ENCODE measurements at regions not wholly inside any gene's neighbourhood (a gene's known extent, or its start where the extent isn't known, plus 50 kb on each side); places are given as distances from the start of the nearest gene placed in this dataset.

GRCh38 chr14:42629553-42629952 lies 1022.9 kb downstream of the LRFN5 start:
- Histone ChIP-seq H3K4me3 (ENCODE audit: extremely low read depth, insufficient read depth, low read length, poor library complexity, severe bottlenecking) (no peak overlapping the region), H3K4me1 (ENCODE audit: control insufficient read depth, insufficient read depth, low read length, poor library complexity, severe bottlenecking) (no peaks in the 10 kb centered on the region), H3K27ac (ENCODE audit: low read depth, low read length, severe bottlenecking) (no peak overlapping the region), H3K9me3 (ENCODE audit: control insufficient read depth, low read length) (no peaks in the 10 kb centered on the region), H3K36me3 (ENCODE audit: control insufficient read depth, insufficient read depth, low read length) (no peaks in the 10 kb centered on the region)
- WGBS, 2 experiments (ENCODE audit: insufficient coverage in 2 of 2): 50% methylated on average over 1 of the region's 1 CpG; no CpG with 5 or more reads in 1 of the 2 experiments

- Histone ChIP-seq H3K9me3 (ENCODE audit: control insufficient read depth, low read length) (no peaks in the 10 kb centered on the region), H3K4me3 (ENCODE audit: extremely low read depth, insufficient read depth, low read length, poor library complexity, severe bottlenecking) (no peak overlapping the region), H3K36me3 (ENCODE audit: control insufficient read depth, insufficient read depth, low read length) (no peaks in the 10 kb centered on the region), H3K4me1 (ENCODE audit: control insufficient read depth, insufficient read depth, low read length, poor library complexity, severe bottlenecking) (no peaks in the 10 kb centered on the region), H3K27ac (ENCODE audit: low read depth, low read length, severe bottlenecking) (no peak overlapping the region)
- no CpG with 5 or more reads among the region's 1 CpG for WGBS, 2 experiments (ENCODE audit: insufficient coverage in 2 of 2)
Observed at GRCh38 chr14:42628602-42629001, 1021.9 kb downstream of the LRFN5 start.

- Histone ChIP-seq H3K4me1 (ENCODE audit: control insufficient read depth, insufficient read depth, low read length, poor library complexity, severe bottlenecking) (no peaks in the 10 kb centered on the region), H3K36me3 (ENCODE audit: control insufficient read depth, insufficient read depth, low read length) (no peaks in the 10 kb centered on the region), H3K4me3 (ENCODE audit: extremely low read depth, insufficient read depth, low read length, poor library complexity, severe bottlenecking) (no peak overlapping the region), H3K9me3 (ENCODE audit: control insufficient read depth, low read length) (no peaks in the 10 kb centered on the region), H3K27ac (ENCODE audit: low read depth, low read length, severe bottlenecking) (no peak overlapping the region)
Observed at GRCh38 chr14:42626986-42627385, 1020.3 kb downstream of the LRFN5 start.

GRCh38 chr14:42624980-42625761 lies 1018.5 kb downstream of the LRFN5 start:
- H3K27ac ChIP-seq (ENCODE audit: low read depth, low read length, severe bottlenecking): no peak overlapping the region
- no peak overlapping the region for H3K4me3 ChIP-seq (ENCODE audit: extremely low read depth, insufficient read depth, low read length, poor library complexity, severe bottlenecking)
- H3K36me3 ChIP-seq (ENCODE audit: control insufficient read depth, insufficient read depth, low read length): no peaks in the 10 kb centered on the region
- H3K9me3 ChIP-seq (ENCODE audit: control insufficient read depth, low read length): no peaks in the 10 kb centered on the region
- H3K4me1 ChIP-seq (ENCODE audit: control insufficient read depth, insufficient read depth, low read length, poor library complexity, severe bottlenecking): no peaks in the 10 kb centered on the region
- 67 to 80% methylated on average over 1 of the region's 1 CpG for WGBS, 2 experiments (ENCODE audit: insufficient coverage in 2 of 2)

- WGBS, 2 experiments (ENCODE audit: insufficient coverage in 2 of 2): no CpG with 5 or more reads among the region's 1 CpG
- no peaks in the 10 kb centered on the region for H3K9me3 ChIP-seq (ENCODE audit: control insufficient read depth, low read length)
- no peaks in the 10 kb centered on the region for H3K4me1 ChIP-seq (ENCODE audit: control insufficient read depth, insufficient read depth, low read length, poor library complexity, severe bottlenecking)
- no peaks in the 10 kb centered on the region for H3K36me3 ChIP-seq (ENCODE audit: control insufficient read depth, insufficient read depth, low read length)
- no peak overlapping the region for H3K27ac ChIP-seq (ENCODE audit: low read depth, low read length, severe bottlenecking)
- H3K4me3 ChIP-seq (ENCODE audit: extremely low read depth, insufficient read depth, low read length, poor library complexity, severe bottlenecking): no peak overlapping the region
Observed at GRCh38 chr14:42617005-42617404, 1010.3 kb downstream of the LRFN5 start.

GRCh38 chr14:42606839-42607238 lies 1000.2 kb downstream of the LRFN5 start:
- no CpG with 5 or more reads among the region's 3 CpGs for WGBS, 2 experiments (ENCODE audit: insufficient coverage in 2 of 2)
- no peaks in the 10 kb centered on the region for H3K9me3 ChIP-seq (ENCODE audit: control insufficient read depth, low read length)
- H3K27ac ChIP-seq (ENCODE audit: low read depth, low read length, severe bottlenecking): no peak overlapping the region
- no peaks in the 10 kb centered on the region for H3K36me3 ChIP-seq (ENCODE audit: control insufficient read depth, insufficient read depth, low read length)
- H3K4me1 ChIP-seq (ENCODE audit: control insufficient read depth, insufficient read depth, low read length, poor library complexity, severe bottlenecking): no peaks in the 10 kb centered on the region
- no peak overlapping the region for H3K4me3 ChIP-seq (ENCODE audit: extremely low read depth, insufficient read depth, low read length, poor library complexity, severe bottlenecking)

- no peak overlapping the region for H3K4me3 ChIP-seq (ENCODE audit: extremely low read depth, insufficient read depth, low read length, poor library complexity, severe bottlenecking)
- no peak overlapping the region for H3K27ac ChIP-seq (ENCODE audit: low read depth, low read length, severe bottlenecking)
- no CpG with 5 or more reads among the region's 1 CpG for WGBS, 2 experiments (ENCODE audit: insufficient coverage in 2 of 2)
- no peaks in the 10 kb centered on the region for H3K4me1 ChIP-seq (ENCODE audit: control insufficient read depth, insufficient read depth, low read length, poor library complexity, severe bottlenecking)
- no peaks in the 10 kb centered on the region for H3K36me3 ChIP-seq (ENCODE audit: control insufficient read depth, insufficient read depth, low read length)
- no peaks in the 10 kb centered on the region for H3K9me3 ChIP-seq (ENCODE audit: control insufficient read depth, low read length)
Observed at GRCh38 chr14:42602336-42602845, 995.7 kb downstream of the LRFN5 start.

GRCh38 chr14:42572032-42572431 lies 965.4 kb downstream of the LRFN5 start:
- H3K27ac ChIP-seq (ENCODE audit: low read depth, low read length, severe bottlenecking): no peak overlapping the region
- no peaks in the 10 kb centered on the region for H3K36me3 ChIP-seq (ENCODE audit: control insufficient read depth, insufficient read depth, low read length)
- H3K9me3 ChIP-seq (ENCODE audit: control insufficient read depth, low read length): peaks cover 20% of the 10 kb centered on the region
- H3K4me1 ChIP-seq (ENCODE audit: control insufficient read depth, insufficient read depth, low read length, poor library complexity, severe bottlenecking): no peaks in the 10 kb centered on the region
- no CpG with 5 or more reads among the region's 2 CpGs for WGBS, 2 experiments (ENCODE audit: insufficient coverage in 2 of 2)
- H3K4me3 ChIP-seq (ENCODE audit: extremely low read depth, insufficient read depth, low read length, poor library complexity, severe bottlenecking): no peak overlapping the region

- no peak overlapping the region for H3K27ac ChIP-seq (ENCODE audit: low read depth, low read length, severe bottlenecking)
- H3K4me1 ChIP-seq (ENCODE audit: control insufficient read depth, insufficient read depth, low read length, poor library complexity, severe bottlenecking): no peaks in the 10 kb centered on the region
- H3K36me3 ChIP-seq (ENCODE audit: control insufficient read depth, insufficient read depth, low read length): no peaks in the 10 kb centered on the region
- peaks cover 15% of the 10 kb centered on the region for H3K9me3 ChIP-seq (ENCODE audit: control insufficient read depth, low read length)
- H3K4me3 ChIP-seq (ENCODE audit: extremely low read depth, insufficient read depth, low read length, poor library complexity, severe bottlenecking): no peak overlapping the region
- WGBS, 2 experiments (ENCODE audit: insufficient coverage in 2 of 2): no CpG with 5 or more reads among the region's 3 CpGs
Observed at GRCh38 chr14:42569227-42569626, 962.6 kb downstream of the LRFN5 start.

GRCh38 chr14:42565556-42565955 lies 958.9 kb downstream of the LRFN5 start:
- Histone ChIP-seq H3K9me3 (ENCODE audit: control insufficient read depth, low read length) (no peaks in the 10 kb centered on the region), H3K4me3 (ENCODE audit: extremely low read depth, insufficient read depth, low read length, poor library complexity, severe bottlenecking) (no peak overlapping the region), H3K36me3 (ENCODE audit: control insufficient read depth, insufficient read depth, low read length) (no peaks in the 10 kb centered on the region), H3K27ac (ENCODE audit: low read depth, low read length, severe bottlenecking) (no peak overlapping the region), H3K4me1 (ENCODE audit: control insufficient read depth, insufficient read depth, low read length, poor library complexity, severe bottlenecking) (no peaks in the 10 kb centered on the region)

GRCh38 chr14:42563313-42563712 lies 956.6 kb downstream of the LRFN5 start:
- Histone ChIP-seq H3K36me3 (ENCODE audit: control insufficient read depth, insufficient read depth, low read length) (no peaks in the 10 kb centered on the region), H3K4me1 (ENCODE audit: control insufficient read depth, insufficient read depth, low read length, poor library complexity, severe bottlenecking) (no peaks in the 10 kb centered on the region), H3K9me3 (ENCODE audit: control insufficient read depth, low read length) (no peaks in the 10 kb centered on the region), H3K4me3 (ENCODE audit: extremely low read depth, insufficient read depth, low read length, poor library complexity, severe bottlenecking) (no peak overlapping the region), H3K27ac (ENCODE audit: low read depth, low read length, severe bottlenecking) (no peak overlapping the region)
